WTC11 (cell line): ENCODE measurements at regions not wholly inside any gene's neighbourhood (a gene's known extent, or its start where the extent isn't known, plus 50 kb on each side); places are given as distances from the start of the nearest gene placed in this dataset.

ENCODE experiments used
- ATAC-seq: fragments of 200-7000 bp; cut with Tn5 transposase; 2 replicates; pipeline ENCODE4 v1.10.0; 2021; ENCODE audit warnings: mild to moderate bottlenecking, moderate library complexity
- CTCF ChIA-PET: fragments of 300-600 bp; sonication (Branson Sonifier 250); formaldehyde crosslinking; loops from one replicate; lab custom pipeline; 2021; ENCODE audit warnings: antibody characterized with exemption; lab: Charles Lee
- POLR2A ChIA-PET: fragments of 350-600 bp; sonication (Branson Sonifier 250); formaldehyde crosslinking; loops from one replicate; lab custom pipeline; 2021; ENCODE audit warnings: antibody characterized with exemption; lab: Charles Lee
- DNase-seq: peaks from one replicate; pipeline ENCODE4 v3.0.0; 2021; ENCODE audit warnings: low spot score
- H3K27ac Mint-ChIP-seq: 2 replicates; pipeline ENCODE4 v1.8.0; 2021; ENCODE audit warnings: mixed read lengths
- H3K27me3 Mint-ChIP-seq: 2 replicates; pipeline ENCODE4 v1.8.0; 2021; ENCODE audit warnings: low read depth, mild to moderate bottlenecking, moderate library complexity, mixed read lengths
- H3K36me3 Mint-ChIP-seq: 2 replicates; pipeline ENCODE4 v1.8.0; 2021; ENCODE audit warnings: mixed read lengths
- H3K4me1 Mint-ChIP-seq: 2 replicates; pipeline ENCODE4 v1.8.0; 2022; ENCODE audit warnings: mixed read lengths
- H3K4me3 Mint-ChIP-seq: 2 replicates; pipeline ENCODE4 v1.8.0; 2021; ENCODE audit warnings: mild to moderate bottlenecking, moderate library complexity, mixed read lengths
- H3K9me3 Mint-ChIP-seq: 2 replicates; pipeline ENCODE4 v1.8.0; 2021; ENCODE audit warnings: mixed read lengths
- ATF1 ChIP-seq: sonication (generic); formaldehyde crosslinking; IDR thresholded peaks from 2 replicates; pipeline ENCODE4 v1.8.1; 2023; ENCODE audit warnings: mild to moderate bottlenecking, moderate library complexity, missing genetic modification reagents
- ETV6 ChIP-seq: sonication (generic); formaldehyde crosslinking; IDR thresholded peaks from 2 replicates; pipeline ENCODE4 v1.8.1; 2022; ENCODE audit warnings: mild to moderate bottlenecking, missing genetic modification reagents
- NFE2L1 ChIP-seq: sonication (generic); formaldehyde crosslinking; IDR thresholded peaks from 2 replicates; pipeline ENCODE4 v1.8.1; 2023; ENCODE audit warnings: missing genetic modification reagents
- NFYB ChIP-seq: sonication (generic); formaldehyde crosslinking; conservative IDR thresholded peaks from 2 replicates; pipeline ENCODE4 v1.8.0; 2022; ENCODE audit warnings: low read depth, missing genetic modification reagents
- PRRX2 ChIP-seq: fragments of 250-450 bp; sonication (Bioruptor Pico); IDR thresholded peaks from 2 replicates; pipeline ENCODE4 v1.8.0; 2021; ENCODE audit warnings: mild to moderate bottlenecking
- SMAD4 ChIP-seq: sonication (generic); formaldehyde crosslinking; IDR thresholded peaks from 2 replicates; pipeline ENCODE4 v1.8.0; 2022; ENCODE audit warnings: mild to moderate bottlenecking, missing genetic modification reagents
- SP1 ChIP-seq: sonication (generic); formaldehyde crosslinking; conservative IDR thresholded peaks from 2 replicates; pipeline ENCODE4 v1.8.1; 2022; ENCODE audit warnings: missing genetic modification reagents
- TEAD4 ChIP-seq: sonication (generic); formaldehyde crosslinking; IDR thresholded peaks from 2 replicates; pipeline ENCODE4 v1.8.0; 2022; ENCODE audit warnings: mild to moderate bottlenecking, missing genetic modification reagents
- ZNF219 ChIP-seq: sonication (generic); formaldehyde crosslinking; IDR thresholded peaks from 2 replicates; pipeline ENCODE4 v1.8.0; 2023; ENCODE audit warnings: missing genetic modification reagents, mild to moderate bottlenecking, borderline replicate concordance
- ZNF416 ChIP-seq: fragments of 250-450 bp; sonication (Bioruptor Pico); IDR thresholded peaks from 2 replicates; pipeline ENCODE4 v1.9.0; 2021; ENCODE audit warnings: mild to moderate bottlenecking, inconsistent platforms
- ZNF671 ChIP-seq: fragments of 250-450 bp; sonication (Bioruptor Pico); IDR thresholded peaks from 2 replicates; pipeline ENCODE4 v1.8.0; 2021; ENCODE audit warnings: mild to moderate bottlenecking
- TF ChIP-seq, protein P1 (sequence below): sonication (generic); formaldehyde crosslinking; IDR thresholded peaks from 2 replicates; pipeline ENCODE4 v1.8.1; 2022; ENCODE audit warnings: low read depth, mild to moderate bottlenecking, moderate library complexity, missing genetic modification reagents, borderline replicate concordance
- TF ChIP-seq, protein P2 (sequence below): fragments of 250-450 bp; sonication (Bioruptor Pico); IDR thresholded peaks from 2 replicates; pipeline ENCODE4 v2.1.2; 2022; ENCODE audit warnings: mild to moderate bottlenecking, moderate library complexity
- TF ChIP-seq, protein P3 (sequence below): fragments of 250-450 bp; sonication (Bioruptor Pico); conservative IDR thresholded peaks from 2 replicates; pipeline ENCODE4 v1.9.0; 2021; ENCODE audit warnings: mild to moderate bottlenecking
- TF ChIP-seq, protein P4 (sequence below): fragments of 200-600 bp; IDR thresholded peaks from 2 replicates; pipeline ENCODE4 v1.8.0; 2022; ENCODE audit warnings: antibody characterized with exemption
- TF ChIP-seq, protein P5 (sequence below): sonication (generic); formaldehyde crosslinking; IDR thresholded peaks from 2 replicates; pipeline ENCODE4 v1.8.0; 2022; ENCODE audit warnings: mild to moderate bottlenecking, missing genetic modification reagents
- TF ChIP-seq, protein P6 (sequence below): fragments of 250-450 bp; sonication (Bioruptor Pico); IDR thresholded peaks from 2 replicates; pipeline ENCODE4 v1.8.0; 2021; ENCODE audit warnings: mild to moderate bottlenecking
- TF ChIP-seq, protein P7 (sequence below): fragments of 250-450 bp; sonication (Bioruptor Pico); IDR thresholded peaks from 2 replicates; pipeline ENCODE4 v1.9.0; 2021; ENCODE audit warnings: moderate library complexity, mild to moderate bottlenecking, inconsistent platforms, borderline replicate concordance

DNA sequence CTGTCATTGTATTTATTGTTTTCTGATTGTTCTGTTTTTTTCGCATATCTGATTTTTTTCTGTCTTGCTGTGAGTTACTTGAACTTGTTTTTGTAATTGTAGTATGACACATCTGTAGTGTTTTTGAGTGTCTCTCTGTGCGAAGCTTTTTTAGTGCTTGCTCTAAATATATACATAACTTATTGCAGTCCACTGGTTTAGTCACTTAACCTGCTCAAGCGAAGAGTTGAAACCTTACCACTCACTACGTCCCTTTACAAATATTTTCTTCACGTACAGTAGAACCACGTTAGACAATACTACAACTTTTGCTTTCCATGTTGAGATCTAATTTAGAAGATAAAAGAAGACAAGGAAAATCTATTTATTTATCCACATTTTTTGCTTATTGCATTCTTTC lies 713.0 kb upstream of the GRM7 start (continued):
- TF ChIP-seq, protein P1, sequence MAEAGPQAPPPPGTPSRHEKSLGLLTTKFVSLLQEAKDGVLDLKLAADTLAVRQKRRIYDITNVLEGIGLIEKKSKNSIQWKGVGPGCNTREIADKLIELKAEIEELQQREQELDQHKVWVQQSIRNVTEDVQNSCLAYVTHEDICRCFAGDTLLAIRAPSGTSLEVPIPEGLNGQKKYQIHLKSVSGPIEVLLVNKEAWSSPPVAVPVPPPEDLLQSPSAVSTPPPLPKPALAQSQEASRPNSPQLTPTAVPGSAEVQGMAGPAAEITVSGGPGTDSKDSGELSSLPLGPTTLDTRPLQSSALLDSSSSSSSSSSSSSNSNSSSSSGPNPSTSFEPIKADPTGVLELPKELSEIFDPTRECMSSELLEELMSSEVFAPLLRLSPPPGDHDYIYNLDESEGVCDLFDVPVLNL (CRISPR knock-in tag) = no peak
- no peak for TF ChIP-seq SMAD4 (CRISPR knock-in tag)
- no peak for TF ChIP-seq NFYB (CRISPR knock-in tag)

DNA sequence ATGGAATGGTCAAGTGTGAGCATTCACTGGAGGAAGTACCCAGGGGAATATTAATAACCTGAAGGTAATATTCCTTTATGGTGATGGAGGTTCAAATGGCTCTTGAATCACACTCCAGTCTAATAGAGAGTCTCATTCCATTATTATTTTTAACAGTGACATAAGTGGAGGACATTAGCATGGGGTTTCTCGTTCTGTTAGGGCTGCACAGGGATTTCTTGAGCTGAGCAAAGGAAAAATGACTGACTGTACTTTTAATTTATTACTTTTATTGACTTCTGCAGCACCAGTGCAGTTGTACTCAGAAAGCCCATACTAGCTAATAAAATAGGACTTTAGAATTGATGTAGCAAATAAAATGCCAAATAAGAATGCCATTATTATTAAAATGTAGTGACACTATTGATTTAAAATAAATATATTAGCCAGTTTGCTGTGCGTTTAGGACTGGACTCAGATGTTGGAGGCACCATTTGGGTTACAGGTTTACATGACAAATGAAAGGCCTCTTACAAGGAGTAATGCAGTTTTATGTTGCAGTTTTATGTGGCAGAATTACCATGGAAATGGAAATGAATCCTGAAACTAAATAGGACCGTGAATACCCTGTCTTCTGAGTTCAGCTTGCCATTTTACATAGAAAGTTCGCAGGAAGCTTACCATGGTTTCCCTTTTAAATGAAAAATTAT lies 705.1 kb upstream of the GRM7 start:
- CTCF ChIA-PET = no interaction called here
- H3K27me3 Mint-ChIP-seq = no peaks in the 10 kb centered on the region
- DNase-seq (no peak), ATAC-seq (no peak)
- POLR2A ChIA-PET = no interaction called here
- peaks cover 45% of the 10 kb centered on the region for H3K9me3 Mint-ChIP-seq
- no peak overlapping the region for H3K27ac Mint-ChIP-seq
- H3K36me3 Mint-ChIP-seq = peaks cover 11% of the 10 kb centered on the region
- TF ChIP-seq, protein P2, sequence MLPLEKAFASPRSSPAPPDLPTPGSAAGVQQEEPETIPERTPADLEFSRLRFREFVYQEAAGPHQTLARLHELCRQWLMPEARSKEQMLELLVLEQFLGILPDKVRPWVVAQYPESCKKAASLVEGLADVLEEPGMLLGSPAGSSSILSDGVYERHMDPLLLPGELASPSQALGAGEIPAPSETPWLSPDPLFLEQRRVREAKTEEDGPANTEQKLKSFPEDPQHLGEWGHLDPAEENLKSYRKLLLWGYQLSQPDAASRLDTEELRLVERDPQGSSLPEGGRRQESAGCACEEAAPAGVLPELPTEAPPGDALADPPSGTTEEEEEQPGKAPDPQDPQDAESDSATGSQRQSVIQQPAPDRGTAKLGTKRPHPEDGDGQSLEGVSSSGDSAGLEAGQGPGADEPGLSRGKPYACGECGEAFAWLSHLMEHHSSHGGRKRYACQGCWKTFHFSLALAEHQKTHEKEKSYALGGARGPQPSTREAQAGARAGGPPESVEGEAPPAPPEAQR (CRISPR knock-in tag) = no peak
- TF ChIP-seq, protein P3, sequence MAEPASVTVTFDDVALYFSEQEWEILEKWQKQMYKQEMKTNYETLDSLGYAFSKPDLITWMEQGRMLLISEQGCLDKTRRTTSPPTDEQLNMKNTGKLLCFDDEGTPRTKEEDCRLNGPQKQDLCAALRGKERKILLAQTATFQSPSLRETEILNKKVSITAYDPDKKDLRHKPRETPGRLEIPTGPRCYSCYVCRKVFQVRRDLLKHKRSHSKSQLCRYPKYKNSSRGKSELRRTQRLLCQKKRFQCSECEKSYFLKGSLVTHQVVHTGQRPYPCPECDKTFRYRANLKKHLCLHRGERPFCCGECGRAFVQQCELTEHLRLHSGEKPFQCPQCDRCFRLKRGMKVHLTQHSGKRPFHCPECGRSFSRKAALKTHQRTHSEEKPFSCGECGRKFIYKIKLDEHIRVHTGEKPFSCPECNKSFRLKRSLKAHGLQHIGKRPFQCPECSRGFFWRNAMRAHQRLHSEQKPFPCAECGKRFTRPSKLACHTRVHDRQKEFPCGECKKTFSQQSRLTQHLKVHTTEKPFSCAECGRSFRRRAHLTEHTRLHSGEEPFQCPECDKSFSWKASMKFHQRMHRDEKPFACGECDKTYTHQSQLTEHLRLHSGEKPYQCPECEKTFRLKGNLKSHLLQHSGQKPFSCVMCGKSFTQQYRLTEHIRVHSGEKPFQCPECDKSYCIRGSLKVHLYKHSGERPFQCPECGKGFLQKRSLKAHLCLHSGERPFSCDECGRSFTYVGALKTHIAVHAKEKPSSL = no peak
- TF ChIP-seq, protein P4, sequence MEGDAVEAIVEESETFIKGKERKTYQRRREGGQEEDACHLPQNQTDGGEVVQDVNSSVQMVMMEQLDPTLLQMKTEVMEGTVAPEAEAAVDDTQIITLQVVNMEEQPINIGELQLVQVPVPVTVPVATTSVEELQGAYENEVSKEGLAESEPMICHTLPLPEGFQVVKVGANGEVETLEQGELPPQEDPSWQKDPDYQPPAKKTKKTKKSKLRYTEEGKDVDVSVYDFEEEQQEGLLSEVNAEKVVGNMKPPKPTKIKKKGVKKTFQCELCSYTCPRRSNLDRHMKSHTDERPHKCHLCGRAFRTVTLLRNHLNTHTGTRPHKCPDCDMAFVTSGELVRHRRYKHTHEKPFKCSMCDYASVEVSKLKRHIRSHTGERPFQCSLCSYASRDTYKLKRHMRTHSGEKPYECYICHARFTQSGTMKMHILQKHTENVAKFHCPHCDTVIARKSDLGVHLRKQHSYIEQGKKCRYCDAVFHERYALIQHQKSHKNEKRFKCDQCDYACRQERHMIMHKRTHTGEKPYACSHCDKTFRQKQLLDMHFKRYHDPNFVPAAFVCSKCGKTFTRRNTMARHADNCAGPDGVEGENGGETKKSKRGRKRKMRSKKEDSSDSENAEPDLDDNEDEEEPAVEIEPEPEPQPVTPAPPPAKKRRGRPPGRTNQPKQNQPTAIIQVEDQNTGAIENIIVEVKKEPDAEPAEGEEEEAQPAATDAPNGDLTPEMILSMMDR = no peak
- TF ChIP-seq SP1 = no peak
- no peak for TF ChIP-seq ETV6 (CRISPR knock-in tag)
- no peak for TF ChIP-seq ZNF416 (CRISPR knock-in tag)
- no peak for TF ChIP-seq ZNF219 (CRISPR knock-in tag)
- no peak for TF ChIP-seq NFE2L1 (CRISPR knock-in tag)
- TF ChIP-seq, protein P5, sequence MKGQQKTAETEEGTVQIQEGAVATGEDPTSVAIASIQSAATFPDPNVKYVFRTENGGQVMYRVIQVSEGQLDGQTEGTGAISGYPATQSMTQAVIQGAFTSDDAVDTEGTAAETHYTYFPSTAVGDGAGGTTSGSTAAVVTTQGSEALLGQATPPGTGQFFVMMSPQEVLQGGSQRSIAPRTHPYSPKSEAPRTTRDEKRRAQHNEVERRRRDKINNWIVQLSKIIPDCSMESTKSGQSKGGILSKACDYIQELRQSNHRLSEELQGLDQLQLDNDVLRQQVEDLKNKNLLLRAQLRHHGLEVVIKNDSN (CRISPR knock-in tag) = no peak
- TF ChIP-seq PRRX2 (CRISPR knock-in tag) = no peak
- TF ChIP-seq, protein P6, sequence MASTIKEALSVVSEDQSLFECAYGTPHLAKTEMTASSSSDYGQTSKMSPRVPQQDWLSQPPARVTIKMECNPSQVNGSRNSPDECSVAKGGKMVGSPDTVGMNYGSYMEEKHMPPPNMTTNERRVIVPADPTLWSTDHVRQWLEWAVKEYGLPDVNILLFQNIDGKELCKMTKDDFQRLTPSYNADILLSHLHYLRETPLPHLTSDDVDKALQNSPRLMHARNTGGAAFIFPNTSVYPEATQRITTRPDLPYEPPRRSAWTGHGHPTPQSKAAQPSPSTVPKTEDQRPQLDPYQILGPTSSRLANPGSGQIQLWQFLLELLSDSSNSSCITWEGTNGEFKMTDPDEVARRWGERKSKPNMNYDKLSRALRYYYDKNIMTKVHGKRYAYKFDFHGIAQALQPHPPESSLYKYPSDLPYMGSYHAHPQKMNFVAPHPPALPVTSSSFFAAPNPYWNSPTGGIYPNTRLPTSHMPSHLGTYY (CRISPR knock-in tag) = no peak
- TF ChIP-seq ATF1 = no peak
- no peak for TF ChIP-seq TEAD4 (CRISPR knock-in tag)
- TF ChIP-seq, protein P1 (CRISPR knock-in tag) = no peak
- TF ChIP-seq ZNF671 = no peak
- TF ChIP-seq, protein P7, sequence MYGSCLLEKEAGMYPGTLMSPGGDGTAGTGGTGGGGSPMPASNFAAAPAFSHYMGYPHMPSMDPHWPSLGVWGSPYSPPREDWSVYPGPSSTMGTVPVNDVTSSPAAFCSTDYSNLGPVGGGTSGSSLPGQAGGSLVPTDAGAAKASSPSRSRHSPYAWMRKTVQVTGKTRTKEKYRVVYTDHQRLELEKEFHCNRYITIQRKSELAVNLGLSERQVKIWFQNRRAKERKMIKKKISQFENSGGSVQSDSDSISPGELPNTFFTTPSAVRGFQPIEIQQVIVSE = no peak
- no peak overlapping the region for H3K4me3 Mint-ChIP-seq
- H3K4me1 Mint-ChIP-seq = no peaks in the 10 kb centered on the region
